ENCODE measurements at regions not wholly inside any gene's neighbourhood (a gene's known extent, or its start where the extent isn't known, plus 50 kb on each side); places are given as distances from the start of the nearest gene placed in this dataset.

DNA sequence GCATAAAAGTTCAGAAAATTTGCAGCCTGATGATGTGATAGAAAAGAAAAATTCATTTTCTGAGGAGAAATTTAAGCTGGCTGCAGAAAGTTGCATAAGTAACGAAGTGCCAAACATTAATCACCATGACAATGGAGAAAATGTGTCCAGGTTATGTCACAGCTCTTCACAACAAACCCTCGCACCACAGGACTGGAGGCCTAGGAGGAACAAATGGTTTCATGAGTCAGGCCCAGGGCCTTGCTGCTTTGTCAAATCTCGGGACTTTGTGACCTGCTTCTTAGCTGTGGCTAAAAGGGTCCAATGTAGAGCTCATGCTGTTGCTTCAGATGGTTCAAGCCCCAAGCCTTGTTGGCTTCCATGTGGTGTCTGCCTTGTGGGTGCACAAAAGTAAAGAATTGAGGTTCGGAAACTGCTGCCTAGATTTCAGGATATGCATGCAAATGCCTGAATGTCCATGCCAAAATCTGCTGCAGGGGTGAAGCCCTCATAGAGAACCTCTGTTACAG, 527.4 kb downstream of the SH3BGRL start:
- no peaks in the 10 kb centered on the region for H3K27me3 ChIP-seq (ENCODE audit: insufficient read depth, low read length)
- no peak overlapping the region for H2BK5ac ChIP-seq (ENCODE audit: low read depth, low read length, poor library complexity)
- no peak overlapping the region for H2AK5ac ChIP-seq (ENCODE audit: low read length)
- no peaks in the 10 kb centered on the region for H3K4me1 ChIP-seq (ENCODE audit: control insufficient read depth in 1 of 2, insufficient read depth in 2 of 2, low read length in 2 of 2)
- H3K14ac ChIP-seq (ENCODE audit: low read length), result no peak overlapping the region
- no peak overlapping the region for H4K91ac ChIP-seq (ENCODE audit: low read depth, low read length)
- no CpG with 5 or more reads among the region's 4 CpGs for WGBS (ENCODE audit: extremely low coverage, insufficient coverage, insufficient read length)
- H3K79me2 ChIP-seq (ENCODE audit: control insufficient read depth, insufficient read depth, low read length, poor library complexity), result no peaks in the 10 kb centered on the region
- H3K23ac ChIP-seq (ENCODE audit: low read length), result no peak overlapping the region
- H2AFZ ChIP-seq (ENCODE audit: insufficient read depth, low read length, poor library complexity), result no peak overlapping the region
- no peaks in the 10 kb centered on the region for H3K36me3 ChIP-seq (ENCODE audit: control insufficient read depth in 1 of 2, insufficient read depth in 2 of 2, low read length in 2 of 2)
- no peak overlapping the region for H3K4me3 ChIP-seq (ENCODE audit: low read depth, low read length)
- no peaks in the 10 kb centered on the region for H3K79me1 ChIP-seq (ENCODE audit: low read length)
- no peak overlapping the region for H3K4ac ChIP-seq (ENCODE audit: low read depth, low read length)
- no peak overlapping the region for H2BK12ac ChIP-seq (ENCODE audit: low read length)
- no peaks in the 10 kb centered on the region for H3K9me3 ChIP-seq (ENCODE audit: insufficient read depth, low read depth, low read length)
- H3K27ac ChIP-seq (ENCODE audit: low read depth, low read length), result no peak overlapping the region
- no peak overlapping the region for H3K4me2 ChIP-seq (ENCODE audit: low read length)
- H4K8ac ChIP-seq (ENCODE audit: low read depth, low read length), result no peak overlapping the region
- no peak overlapping the region for H3K18ac ChIP-seq (ENCODE audit: low read length)
- no peak for DNase-seq
- no peak overlapping the region for H2BK120ac ChIP-seq (ENCODE audit: insufficient read depth, low read length, poor library complexity)
- no peak overlapping the region for H3K9ac ChIP-seq (ENCODE audit: low read length)
- H4K12ac ChIP-seq (ENCODE audit: low read depth, low read length), result no peak overlapping the region

DNA sequence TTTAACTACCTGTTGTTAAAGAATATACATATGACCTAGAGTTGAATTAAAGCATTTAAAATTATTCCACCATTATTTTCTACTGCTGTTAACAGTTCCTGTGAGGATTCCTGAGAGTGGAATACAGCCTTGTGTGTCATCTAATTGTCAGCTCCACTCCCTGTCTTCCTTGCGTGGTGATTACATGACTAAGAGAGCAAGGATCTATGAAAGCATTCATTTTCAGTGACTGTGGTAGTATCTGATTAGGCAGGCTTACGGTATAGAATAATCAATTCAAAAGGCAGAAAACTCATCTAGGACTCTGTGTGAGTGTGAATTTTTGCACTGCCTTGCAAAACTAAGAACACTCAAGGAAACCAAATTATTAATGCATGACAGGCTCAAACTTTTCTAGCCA, 577.8 kb downstream of the SH3BGRL start:
- no peak overlapping the region for H3K23ac ChIP-seq (ENCODE audit: low read length)
- H3K79me1 ChIP-seq (ENCODE audit: low read length), result no peaks in the 10 kb centered on the region
- H3K27ac ChIP-seq (ENCODE audit: low read depth, low read length), result no peak overlapping the region
- no peak overlapping the region for H2AFZ ChIP-seq (ENCODE audit: insufficient read depth, low read length, poor library complexity)
- H2BK5ac ChIP-seq (ENCODE audit: low read depth, low read length, poor library complexity), result no peak overlapping the region
- H4K8ac ChIP-seq (ENCODE audit: low read depth, low read length), result no peak overlapping the region
- peak; percentile 23 to 60 for DNase-seq
- no peak overlapping the region for H3K9ac ChIP-seq (ENCODE audit: low read length)
- H3K4ac ChIP-seq (ENCODE audit: low read depth, low read length), result no peak overlapping the region
- no peak overlapping the region for H2BK120ac ChIP-seq (ENCODE audit: insufficient read depth, low read length, poor library complexity)
- H3K79me2 ChIP-seq (ENCODE audit: control insufficient read depth, insufficient read depth, low read length, poor library complexity), result no peaks in the 10 kb centered on the region
- H2BK12ac ChIP-seq (ENCODE audit: low read length), result no peak overlapping the region
- no peaks in the 10 kb centered on the region for H3K4me1 ChIP-seq (ENCODE audit: control insufficient read depth in 1 of 2, insufficient read depth in 2 of 2, low read length in 2 of 2)
- no peak overlapping the region for H2AK5ac ChIP-seq (ENCODE audit: low read length)
- WGBS (ENCODE audit: extremely low coverage, insufficient coverage, insufficient read length), result no CpG with 5 or more reads among the region's 2 CpGs
- H3K4me2 ChIP-seq (ENCODE audit: low read length), result no peak overlapping the region
- no peaks in the 10 kb centered on the region for H3K9me3 ChIP-seq (ENCODE audit: insufficient read depth, low read depth, low read length)
- no peak overlapping the region for H3K18ac ChIP-seq (ENCODE audit: low read length)
- no peak overlapping the region for H4K12ac ChIP-seq (ENCODE audit: low read depth, low read length)
- H3K27me3 ChIP-seq (ENCODE audit: insufficient read depth, low read length), result no peaks in the 10 kb centered on the region
- H4K91ac ChIP-seq (ENCODE audit: low read depth, low read length), result no peak overlapping the region
- H3K4me3 ChIP-seq (ENCODE audit: low read depth, low read length), result no peak overlapping the region
- no peak overlapping the region for H3K14ac ChIP-seq (ENCODE audit: low read length)
- no peaks in the 10 kb centered on the region for H3K36me3 ChIP-seq (ENCODE audit: control insufficient read depth in 1 of 2, insufficient read depth in 2 of 2, low read length in 2 of 2)

DNA sequence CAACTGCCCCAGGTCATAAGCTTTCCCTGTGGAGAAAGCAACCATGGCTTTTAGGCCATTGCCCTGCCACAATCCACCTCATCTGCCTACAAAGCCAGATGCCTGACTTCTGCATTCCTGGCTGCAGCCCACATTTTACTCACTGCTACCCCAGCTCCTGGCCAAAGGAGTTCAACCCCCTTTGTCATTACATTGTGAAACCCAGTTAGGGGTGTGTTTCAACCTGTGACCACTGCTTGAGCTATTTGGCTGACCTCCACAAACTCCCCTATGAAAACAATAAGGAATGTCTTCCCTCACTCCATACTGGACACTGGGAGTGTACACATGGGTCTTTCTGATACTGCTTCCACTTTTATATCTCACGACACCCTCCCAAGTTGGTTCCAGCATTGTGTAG, 589.2 kb downstream of the SH3BGRL start:
- no peak overlapping the region for H3K4ac ChIP-seq (ENCODE audit: low read depth, low read length)
- no peak overlapping the region for H2AK5ac ChIP-seq (ENCODE audit: low read length)
- H4K12ac ChIP-seq (ENCODE audit: low read depth, low read length), result no peak overlapping the region
- H2BK5ac ChIP-seq (ENCODE audit: low read depth, low read length, poor library complexity), result no peak overlapping the region
- no peaks in the 10 kb centered on the region for H3K79me1 ChIP-seq (ENCODE audit: low read length)
- H3K18ac ChIP-seq (ENCODE audit: low read length), result no peak overlapping the region
- no peak overlapping the region for H3K4me2 ChIP-seq (ENCODE audit: low read length)
- no peak overlapping the region for H2AFZ ChIP-seq (ENCODE audit: insufficient read depth, low read length, poor library complexity)
- H3K27me3 ChIP-seq (ENCODE audit: insufficient read depth, low read length), result no peaks in the 10 kb centered on the region
- WGBS (ENCODE audit: extremely low coverage, insufficient coverage, insufficient read length), result no CpG with 5 or more reads among the region's 1 CpG
- no peak overlapping the region for H4K91ac ChIP-seq (ENCODE audit: low read depth, low read length)
- DNase-seq, result no peak
- no peaks in the 10 kb centered on the region for H3K9me3 ChIP-seq (ENCODE audit: insufficient read depth, low read depth, low read length)
- H3K14ac ChIP-seq (ENCODE audit: low read length), result no peak overlapping the region
- H2BK12ac ChIP-seq (ENCODE audit: low read length), result no peak overlapping the region
- no peaks in the 10 kb centered on the region for H3K4me1 ChIP-seq (ENCODE audit: control insufficient read depth in 1 of 2, insufficient read depth in 2 of 2, low read length in 2 of 2)
- H3K9ac ChIP-seq (ENCODE audit: low read length), result no peak overlapping the region
- H4K8ac ChIP-seq (ENCODE audit: low read depth, low read length), result no peak overlapping the region
- H2BK120ac ChIP-seq (ENCODE audit: insufficient read depth, low read length, poor library complexity), result no peak overlapping the region
- H3K23ac ChIP-seq (ENCODE audit: low read length), result no peak overlapping the region
- no peaks in the 10 kb centered on the region for H3K36me3 ChIP-seq (ENCODE audit: control insufficient read depth in 1 of 2, insufficient read depth in 2 of 2, low read length in 2 of 2)
- no peak overlapping the region for H3K27ac ChIP-seq (ENCODE audit: low read depth, low read length)
- no peaks in the 10 kb centered on the region for H3K79me2 ChIP-seq (ENCODE audit: control insufficient read depth, insufficient read depth, low read length, poor library complexity)
- H3K4me3 ChIP-seq (ENCODE audit: low read depth, low read length), result no peak overlapping the region
